HEK293 (cell line): ENCODE measurements at regions not wholly inside any gene's neighbourhood (a gene's known extent, or its start where the extent isn't known, plus 50 kb on each side); places are given as distances from the start of the nearest gene placed in this dataset.

Experiments used
- CTCF ChIA-PET: fragments of 350-600 bp; formaldehyde crosslinking; extraction: SDS; loops from one replicate; lab custom pipeline; 2021; ENCODE audit warnings: antibody characterized with exemption; lab: Yijun Ruan, JAX
- POLR2A ChIA-PET: fragments of 300-600 bp; formaldehyde crosslinking; extraction: SDS; loops from one replicate; lab custom pipeline; 2020; ENCODE audit warnings: antibody characterized with exemption, inconsistent platforms; lab: Yijun Ruan, JAX
- H3K27ac ChIP-seq: fragments of 200-500 bp; sonication (Bioruptor generic); 2 replicates; pipeline ENCODE4 v1.5.1; 2014; ENCODE audit warnings: low read depth, low read length, control low read depth, inconsistent platforms; ENCODE audit errors: extremely low read depth
- H3K36me3 ChIP-seq, 2 experiments: fragments of 200-500 bp in 1 of 2; sonication (Bioruptor generic) in 1 of 2; 1 replicate in 1 of 2; 2 replicates in 1 of 2; pipeline ENCODE4 v1.5.1; 2014 to 2017; ENCODE audit warnings: inconsistent platforms in 2 of 2, low read length in 2 of 2; ENCODE audit not compliant: control insufficient read depth in 2 of 2, insufficient read depth in 1 of 2
- H3K4me1 ChIP-seq: fragments of 200-500 bp; sonication (Bioruptor generic); 2 replicates; pipeline ENCODE4 v1.5.1; 2014; ENCODE audit warnings: mild to moderate bottlenecking, low read length, inconsistent platforms; ENCODE audit not compliant: control insufficient read depth, insufficient read depth
- H3K4me3 ChIP-seq: 2 replicates; pipeline ENCODE4 v1.5.1; 2011; ENCODE audit warnings: low read depth, mild to moderate bottlenecking, control low read depth, low read length, moderate library complexity
- H3K9me3 ChIP-seq: fragments of 200-500 bp; sonication (Bioruptor generic); 2 replicates; pipeline ENCODE4 v1.5.1; 2014; ENCODE audit warnings: low read depth, low read length, inconsistent platforms; ENCODE audit not compliant: control insufficient read depth, insufficient read depth
- BCL11B ChIP-seq: fragments of 450-650 bp; formaldehyde crosslinking; IDR thresholded peaks from 2 replicates; pipeline ENCODE4 v1.5.1; 2016; ENCODE audit warnings: low read depth, missing biosample characterization, missing genetic modification characterization
- PRDM4 ChIP-seq: fragments of 450-650 bp; formaldehyde crosslinking; IDR thresholded peaks from 2 replicates; pipeline ENCODE4 v1.5.1; 2017; ENCODE audit warnings: missing biosample characterization, missing genetic modification characterization
- ZBTB20 ChIP-seq: fragments of 450-650 bp; formaldehyde crosslinking; IDR thresholded peaks from 2 replicates; pipeline ENCODE4 v1.5.1; 2016; ENCODE audit warnings: missing biosample characterization, missing genetic modification characterization
- ZBTB21 ChIP-seq: fragments of 450-650 bp; formaldehyde crosslinking; IDR thresholded peaks from 2 replicates; pipeline ENCODE4 v1.5.1; 2017; ENCODE audit warnings: missing biosample characterization, missing genetic modification characterization
- ZNF148 ChIP-seq: fragments of 450-650 bp; formaldehyde crosslinking; IDR thresholded peaks from 2 replicates; pipeline ENCODE4 v1.5.0; 2017; ENCODE audit warnings: missing biosample characterization, missing genetic modification characterization, borderline replicate concordance
- ZNF16 ChIP-seq: fragments of 450-650 bp; formaldehyde crosslinking; IDR thresholded peaks from 2 replicates; pipeline ENCODE4 v1.5.1; 2016; ENCODE audit warnings: low read depth, missing biosample characterization, missing genetic modification characterization
- ZNF302 ChIP-seq: fragments of 450-650 bp; formaldehyde crosslinking; IDR thresholded peaks from 2 replicates; pipeline ENCODE4 v1.5.1; 2016; ENCODE audit warnings: missing biosample characterization, missing genetic modification characterization, low read depth
- ZNF416 ChIP-seq: fragments of 450-650 bp; formaldehyde crosslinking; IDR thresholded peaks from 2 replicates; pipeline ENCODE4 v1.5.1; 2016; ENCODE audit warnings: missing biosample characterization, missing genetic modification characterization
- ZNF510 ChIP-seq: fragments of 450-650 bp; formaldehyde crosslinking; IDR thresholded peaks from 2 replicates; pipeline ENCODE4 v1.5.1; 2018; ENCODE audit warnings: mild to moderate bottlenecking, missing genetic modification characterization, missing biosample characterization; ENCODE audit not compliant: insufficient replicate concordance
- ZNF513 ChIP-seq: fragments of 450-650 bp; IDR thresholded peaks from 2 replicates; pipeline ENCODE4 v1.5.1; 2018; ENCODE audit warnings: missing biosample characterization, missing genetic modification characterization
- ZNF521 ChIP-seq: fragments of 450-650 bp; formaldehyde crosslinking; IDR thresholded peaks from 2 replicates; pipeline ENCODE4 v1.5.1; 2017; ENCODE audit warnings: missing biosample characterization, mild to moderate bottlenecking, missing genetic modification characterization
- ZNF549 ChIP-seq: fragments of 450-650 bp; IDR thresholded peaks from 2 replicates; pipeline ENCODE4 v1.5.1; 2018; ENCODE audit warnings: missing biosample characterization, missing genetic modification characterization, mild to moderate bottlenecking, inconsistent platforms, moderate library complexity
- ZNF596 ChIP-seq: fragments of 450-650 bp; IDR thresholded peaks from 2 replicates; pipeline ENCODE4 v1.5.0; 2018; ENCODE audit warnings: missing biosample characterization, mild to moderate bottlenecking, missing genetic modification characterization, moderate library complexity
- ZNF600 ChIP-seq: fragments of 450-650 bp; formaldehyde crosslinking; IDR thresholded peaks from 2 replicates; pipeline ENCODE4 v1.5.1; 2016; ENCODE audit warnings: missing biosample characterization, missing genetic modification characterization
- ZNF623 ChIP-seq: fragments of 450-650 bp; formaldehyde crosslinking; IDR thresholded peaks from 2 replicates; pipeline ENCODE4 v1.5.1; 2016; ENCODE audit warnings: missing biosample characterization, missing genetic modification characterization
- ZNF658 ChIP-seq: fragments of 450-650 bp; formaldehyde crosslinking; IDR thresholded peaks from 2 replicates; pipeline ENCODE4; 2016; ENCODE audit warnings: missing biosample characterization, missing genetic modification characterization
- ZNF664 ChIP-seq: fragments of 450-650 bp; formaldehyde crosslinking; IDR thresholded peaks from 2 replicates; pipeline ENCODE4 v1.5.1; 2016; ENCODE audit warnings: missing biosample characterization, missing genetic modification characterization
- ZNF670 ChIP-seq: fragments of 450-650 bp; formaldehyde crosslinking; IDR thresholded peaks from 2 replicates; pipeline ENCODE4 v1.5.1; 2016; ENCODE audit warnings: missing biosample characterization, missing genetic modification characterization, low read depth
- ZNF843 ChIP-seq: fragments of 450-650 bp; formaldehyde crosslinking; IDR thresholded peaks from 2 replicates; pipeline ENCODE4 v1.5.1; 2016; ENCODE audit warnings: missing biosample characterization, missing genetic modification characterization
- ZSCAN5A ChIP-seq: fragments of 450-650 bp; formaldehyde crosslinking; IDR thresholded peaks from 2 replicates; pipeline ENCODE4 v1.5.1; 2016; ENCODE audit warnings: missing biosample characterization, missing genetic modification characterization

GRCh38 chr14:53526200-53526599 is 373.1 kb upstream of the DDHD1 start:
- POLR2A ChIA-PET = no interaction called here
- H3K4me3 ChIP-seq = no peak overlapping the region
- no peak for TF ChIP-seq ZSCAN5A (tag by site-specific recombination)
- TF ChIP-seq, all 188 proteins: peak for 0
- Histone ChIP-seq H3K27ac (no peak overlapping the region), H3K36me3 (no peaks in the 10 kb centered on the region), H3K4me1 (peaks cover 3% of the 10 kb centered on the region; the same call in 1 of the 2 replicates), H3K9me3 (no peaks in the 10 kb centered on the region)
- CTCF ChIA-PET = interaction anchor here (1.5 to 2.0 kb wide), 2 partner anchors 9 to 11 kb away, joined by 3 to 6 read pairs; no protein-coding TSS in a partner anchor

DNA sequence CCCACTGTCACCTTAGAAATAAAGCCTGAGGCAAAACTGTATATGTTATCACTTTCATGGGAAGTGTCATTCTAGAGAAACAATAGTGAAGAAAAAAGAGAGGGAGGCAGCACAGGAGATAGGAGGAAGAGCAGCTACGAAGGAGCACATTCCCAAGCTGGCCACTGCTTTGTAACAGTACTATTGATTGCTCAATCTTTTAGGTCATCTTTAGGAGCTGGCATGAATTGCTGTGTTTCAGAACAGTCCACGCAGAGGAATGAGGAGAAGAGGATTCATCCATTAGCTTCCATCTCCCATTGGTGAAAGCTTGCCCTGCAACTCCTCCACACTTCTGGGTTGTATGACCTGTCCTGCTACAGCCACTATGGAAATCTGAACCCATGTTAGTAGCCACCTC is 372.5 kb upstream of the DDHD1 start:
- POLR2A ChIA-PET = no interaction called here
- CTCF ChIA-PET = interaction anchor here (1.5 to 2.0 kb wide), 2 partner anchors 10 to 12 kb away, joined by 3 to 6 read pairs; no protein-coding TSS in a partner anchor
- TF ChIP-seq BCL11B (tag by site-specific recombination) (no peak), ZNF664 (tag by site-specific recombination) (no peak), ZBTB21 (tag by site-specific recombination) (no peak), ZNF843 (tag by site-specific recombination) (no peak), PRDM4 (no peak), ZNF302 (tag by site-specific recombination) (no peak), ZNF596 (tag by site-specific recombination) (no peak), ZNF658 (tag by site-specific recombination) (no peak), ZNF623 (tag by site-specific recombination) (no peak), ZNF549 (tag by site-specific recombination) (no peak), ZNF670 (no peak), ZNF510 (no peak), ZNF521 (no peak), ZNF513 (tag by site-specific recombination) (no peak), ZBTB20 (tag by site-specific recombination) (no peak), ZNF600 (tag by site-specific recombination) (no peak), ZNF148 (tag by site-specific recombination) (no peak), ZNF416 (no peak), ZNF16 (tag by site-specific recombination) (no peak)

More for the DNA sequence above, 372.5 kb upstream of the DDHD1 start:
- no peaks in the 10 kb centered on the region for H3K4me1 ChIP-seq
- no peaks in the 10 kb centered on the region for H3K36me3 ChIP-seq
- no peak overlapping the region for H3K4me3 ChIP-seq
- no peak overlapping the region for H3K27ac ChIP-seq
- H3K9me3 ChIP-seq = no peaks in the 10 kb centered on the region
